NCI-H128 (cell line): ENCODE measurements at regions not wholly inside any gene's neighbourhood (a gene's known extent, or its start where the extent isn't known, plus 50 kb on each side); places are given as distances from the start of the nearest gene placed in this dataset.
"Not testable (repeated sequence)": the region's sequence is repeated elsewhere in the genome, so short reads cannot be mapped to it uniquely, and the experiment has no call there.

Experiments used
- DNase-seq: peaks from one replicate; lab custom pipeline; 2025; ENCODE audit not compliant: unreplicated experiment; lab: John Stamatoyannopoulos, UW

DNA sequence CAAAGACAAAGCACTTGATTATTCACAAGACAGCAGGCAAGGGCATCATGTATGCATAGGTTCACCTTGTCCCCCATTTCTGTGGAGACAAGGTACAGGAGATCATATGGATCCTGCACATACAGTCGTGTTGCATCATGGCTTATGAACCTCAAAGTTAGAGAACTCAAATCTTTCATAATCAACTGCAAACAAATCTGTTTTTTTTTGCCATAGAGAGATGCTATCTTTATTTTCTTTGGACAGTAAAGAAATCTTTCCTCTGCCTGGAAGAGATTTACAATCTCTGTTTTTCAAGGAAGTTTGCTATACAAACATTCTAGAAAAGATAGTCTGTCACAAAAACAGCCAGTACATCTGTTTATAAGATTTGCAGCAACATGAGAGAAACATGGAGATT lies 578.8 kb downstream of the ANKRD50 start:
- DNase-seq, result no peak

DNA sequence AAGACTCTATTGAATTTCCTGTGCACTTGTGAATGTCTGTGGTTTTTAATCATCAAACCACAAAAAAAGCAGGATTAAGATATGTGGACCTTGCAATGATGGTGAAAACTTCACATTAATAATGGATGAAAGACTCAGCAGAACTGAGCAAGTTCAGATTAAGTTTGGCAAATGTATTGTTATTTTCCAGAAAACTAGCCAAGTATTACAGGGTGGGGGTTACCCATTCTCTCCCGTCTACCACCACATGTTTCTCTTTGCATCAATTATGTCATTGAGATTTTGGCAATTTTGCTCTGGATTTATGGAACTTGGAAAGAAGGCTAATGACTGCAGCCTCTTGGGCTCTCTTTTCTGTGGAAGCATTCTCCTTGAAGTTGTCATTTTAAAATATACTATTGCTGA lies 577.1 kb downstream of the ANKRD50 start:
- DNase-seq, result no peak

DNA sequence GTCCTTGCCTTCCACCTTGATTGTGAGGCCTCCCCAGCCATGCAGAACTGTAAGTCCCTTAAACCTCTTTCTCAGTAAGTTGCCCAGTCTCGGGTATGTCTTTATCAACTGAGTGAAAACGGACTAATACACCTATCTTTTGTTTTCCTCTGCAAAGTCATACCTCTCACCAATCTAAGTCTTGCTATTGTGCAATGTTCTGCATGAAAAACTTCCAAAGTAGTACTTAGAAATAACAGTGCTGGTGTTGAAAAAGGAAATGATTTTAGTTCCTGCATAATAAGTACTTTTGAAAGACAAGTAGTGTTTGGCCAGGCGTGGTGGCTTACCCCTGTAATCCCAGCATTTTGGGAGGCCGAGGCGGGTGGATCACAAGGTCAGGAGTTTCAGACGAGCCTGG lies 573.5 kb downstream of the ANKRD50 start:
- no peak for DNase-seq

DNA sequence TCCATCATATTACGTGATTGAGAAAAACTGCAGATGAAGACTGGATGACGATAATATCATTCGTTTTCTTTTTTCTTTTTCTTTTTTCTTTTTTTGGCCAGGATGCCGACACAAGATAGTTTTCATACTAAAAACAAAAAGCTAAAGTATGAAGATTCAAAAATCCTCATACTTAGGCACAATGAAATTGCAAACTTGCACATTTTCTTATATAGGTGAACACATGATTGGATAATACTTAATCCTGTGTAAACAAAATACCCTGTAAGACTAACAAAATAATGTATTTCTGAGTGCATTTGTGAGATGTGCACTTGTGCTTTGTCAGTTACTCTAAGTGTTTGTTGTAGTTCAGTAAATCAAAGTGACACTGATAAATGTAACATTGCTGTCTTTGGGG lies 568.9 kb downstream of the ANKRD50 start:
- DNase-seq, result no peak

DNA sequence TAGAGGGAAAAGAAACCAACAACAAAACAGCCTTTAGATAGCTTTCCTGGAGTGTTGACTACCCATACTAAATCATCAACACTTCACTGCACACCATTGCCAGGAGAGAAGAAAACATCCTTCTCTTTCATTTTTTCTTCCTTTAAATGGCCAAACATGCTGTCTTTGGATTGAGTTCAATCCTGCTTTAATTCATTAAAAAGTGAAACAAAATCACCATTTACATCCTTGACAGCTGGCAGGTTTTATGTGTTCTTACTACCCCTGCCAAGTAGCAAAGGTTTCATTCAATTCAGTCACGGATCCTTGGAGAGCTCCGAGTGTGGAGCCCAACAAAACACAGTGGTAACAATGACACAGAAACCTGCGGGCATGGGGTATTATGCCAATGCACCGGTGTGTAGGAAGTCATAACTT lies 568.3 kb downstream of the ANKRD50 start:
- DNase-seq, result no peak

DNA sequence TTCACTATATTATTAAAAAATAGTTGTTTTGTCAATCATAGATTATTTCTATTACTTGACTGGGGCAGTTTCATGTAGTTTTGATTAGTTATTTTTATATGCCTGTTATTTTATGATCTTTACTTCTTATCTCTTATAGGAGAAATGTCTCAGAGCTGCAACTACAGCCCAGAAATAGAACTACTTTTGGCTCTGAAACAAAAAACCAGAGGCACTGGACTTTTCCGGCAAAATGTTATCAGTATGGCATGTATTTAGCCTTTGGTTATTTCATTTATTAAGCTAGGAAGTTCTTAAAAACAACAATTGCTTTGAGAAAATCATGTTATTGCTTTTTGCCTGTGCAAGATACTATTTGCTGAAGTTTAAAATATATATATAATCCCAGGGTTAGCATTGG lies 566.5 kb downstream of the ANKRD50 start:
- DNase-seq, result no peak

DNA sequence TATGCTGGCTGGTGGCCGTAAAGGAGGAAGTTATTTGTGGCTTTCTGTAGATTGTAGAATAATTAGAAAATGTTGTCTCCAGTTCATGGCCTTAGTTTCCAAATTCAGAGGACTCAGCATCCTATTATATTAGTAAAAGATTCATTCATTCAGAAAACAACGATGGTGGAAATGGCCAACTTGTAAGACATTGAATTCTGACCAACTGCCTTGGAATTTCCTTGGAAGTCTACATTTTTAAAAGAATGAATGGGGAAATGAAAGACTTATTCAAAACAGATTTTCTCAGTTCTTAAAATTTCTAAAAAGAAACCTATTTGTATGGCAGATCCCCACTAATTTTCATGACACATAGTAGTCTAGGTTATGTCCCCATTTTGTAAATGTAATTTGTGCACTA lies 561.5 kb downstream of the ANKRD50 start:
- DNase-seq, result no peak

DNA sequence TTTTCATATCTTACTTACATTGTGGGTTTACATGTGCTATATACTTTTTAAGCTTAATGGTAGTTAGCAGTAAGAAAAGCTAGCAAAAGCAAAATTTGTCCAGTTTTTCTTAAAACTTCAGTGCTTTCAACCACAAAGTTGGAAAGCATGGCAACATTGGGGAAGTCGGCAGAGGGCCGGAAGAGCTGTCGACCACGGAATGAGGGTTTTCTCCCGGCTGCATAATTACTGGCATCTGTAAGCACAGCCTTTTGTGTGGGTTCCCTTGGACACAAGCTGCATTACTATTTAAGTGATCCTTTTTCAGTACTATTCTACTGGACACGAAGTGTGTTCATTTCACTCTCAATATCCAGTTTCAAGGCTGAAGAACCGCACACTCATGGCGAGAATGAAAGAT lies 560.4 kb downstream of the ANKRD50 start:
- DNase-seq, result no peak

DNA sequence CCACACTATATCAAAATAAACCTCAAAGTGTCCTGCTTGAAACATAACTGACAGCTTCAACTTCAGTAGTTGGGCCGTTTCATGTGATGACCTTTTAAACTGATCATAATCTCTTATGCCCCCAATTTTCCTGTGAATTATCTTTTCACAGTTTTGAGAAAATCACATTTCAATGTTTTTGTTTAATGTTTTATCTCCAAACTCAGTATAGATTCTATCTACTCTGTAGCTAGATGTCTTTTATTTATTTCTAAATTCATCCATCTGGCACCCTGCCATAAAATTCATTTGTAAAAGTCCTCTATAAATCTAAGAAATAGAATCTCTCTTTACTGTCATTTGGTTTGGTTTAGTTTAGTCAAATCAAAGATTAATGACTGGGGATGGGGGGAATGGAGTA lies 557.3 kb downstream of the ANKRD50 start:
- no peak for DNase-seq

DNA sequence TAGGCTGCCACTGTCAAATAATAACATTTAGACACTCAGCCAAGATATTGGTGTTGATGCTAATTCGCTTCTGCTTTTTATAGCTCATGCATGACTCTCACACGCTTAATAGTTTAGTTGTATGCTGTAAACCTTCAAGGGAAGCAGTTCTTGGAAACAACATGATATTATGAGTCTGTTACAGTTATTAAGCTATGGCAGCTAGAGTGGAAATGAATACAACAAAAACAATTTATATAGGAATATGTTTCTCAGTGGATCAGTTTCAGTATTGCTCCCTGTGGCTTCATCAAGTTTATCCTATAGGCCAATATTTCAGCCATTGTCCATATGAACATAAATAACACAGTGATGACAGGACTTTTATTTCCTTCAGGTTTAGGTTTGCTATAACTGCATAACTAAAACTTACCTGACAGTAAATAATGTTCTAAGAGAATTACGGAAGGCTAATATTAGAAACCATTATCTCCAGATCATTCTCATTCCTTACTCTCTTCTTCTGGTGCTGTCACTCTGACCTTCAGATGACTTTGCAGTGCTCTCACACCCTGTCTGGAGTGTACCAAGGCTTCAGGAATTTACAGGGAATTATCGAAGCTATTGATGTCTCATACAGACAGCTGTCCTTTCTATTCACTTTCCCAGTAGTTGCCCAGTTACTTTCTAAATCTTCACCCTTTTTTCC lies 555.0 kb downstream of the ANKRD50 start:
- DNase-seq, result no peak

DNA sequence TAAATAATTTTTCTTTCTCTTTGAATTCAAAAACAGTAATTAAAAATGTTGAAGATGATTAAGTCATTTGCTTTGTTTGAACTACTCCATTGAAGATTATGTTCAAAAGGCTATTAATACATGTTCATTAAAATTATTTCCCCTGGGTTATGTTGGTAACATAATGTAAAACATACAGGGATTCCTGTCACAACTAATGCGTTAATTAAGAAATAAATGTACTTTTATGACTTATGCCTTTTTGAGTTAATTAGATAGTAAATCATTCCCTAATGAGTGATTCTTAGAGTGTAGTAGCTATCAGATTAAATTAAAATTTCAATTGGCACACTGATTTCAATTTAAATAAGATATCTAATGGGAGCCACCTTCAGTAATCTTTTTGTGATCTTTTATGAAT lies 549.1 kb downstream of the ANKRD50 start:
- no peak for DNase-seq

DNA sequence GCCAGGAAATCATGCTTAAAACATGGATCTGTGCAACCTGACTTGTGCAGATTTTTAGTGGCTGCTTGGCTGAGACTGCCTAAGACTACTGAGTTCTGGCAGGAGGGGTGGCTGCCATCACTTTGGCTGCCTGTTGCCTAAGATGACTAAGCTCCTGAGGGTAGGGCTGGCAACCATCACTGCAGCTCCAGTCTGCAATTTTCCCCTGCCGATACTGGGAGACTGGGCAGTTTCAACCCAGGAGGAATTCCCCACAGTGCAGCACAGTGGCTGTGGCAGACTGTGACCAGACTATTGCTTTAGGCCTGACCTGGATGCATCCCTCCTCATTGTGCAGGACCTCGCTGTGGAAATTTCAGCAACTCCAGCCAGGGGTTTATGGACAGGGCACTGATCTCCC lies 544.9 kb downstream of the ANKRD50 start:
- no peak for DNase-seq

DNA sequence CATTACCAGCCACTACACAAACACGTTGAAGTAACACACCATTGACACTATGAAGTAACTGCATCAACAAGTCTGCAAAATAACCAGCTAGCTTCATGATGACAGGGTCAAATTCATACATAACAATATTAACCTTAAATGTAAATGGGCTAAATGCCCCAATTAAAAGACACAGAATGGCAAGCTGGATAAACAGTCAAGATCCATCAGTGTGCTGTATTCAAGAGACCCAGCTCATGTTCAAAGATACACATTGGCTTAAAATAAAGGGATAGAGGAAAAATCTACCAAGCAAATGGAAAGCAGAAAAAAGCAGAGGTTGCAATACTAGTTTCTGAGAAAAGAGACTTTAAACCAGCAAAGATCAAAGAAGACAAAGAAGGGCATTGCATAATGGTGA lies 543.0 kb downstream of the ANKRD50 start:
- not testable (repeated sequence) for DNase-seq

DNA sequence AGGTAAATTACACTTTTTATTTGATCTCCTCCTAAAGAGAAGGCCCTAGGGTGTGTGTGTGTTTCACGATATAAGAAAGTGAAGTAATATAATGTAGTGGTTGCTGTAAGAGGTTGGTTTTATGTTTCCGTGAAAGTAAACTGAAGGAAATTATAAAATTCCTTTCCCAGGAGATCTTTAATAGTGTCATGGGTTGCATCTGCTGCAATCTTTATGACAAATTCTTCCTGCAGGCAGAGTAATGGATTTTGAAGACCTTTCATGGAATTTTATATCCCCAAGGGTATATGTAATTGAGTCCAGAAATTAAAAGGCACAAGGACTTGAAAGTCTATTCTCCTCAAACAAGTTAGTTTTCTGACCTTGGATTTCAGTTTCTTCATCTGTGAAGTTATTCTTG lies 538.6 kb downstream of the ANKRD50 start:
- no peak for DNase-seq

DNA sequence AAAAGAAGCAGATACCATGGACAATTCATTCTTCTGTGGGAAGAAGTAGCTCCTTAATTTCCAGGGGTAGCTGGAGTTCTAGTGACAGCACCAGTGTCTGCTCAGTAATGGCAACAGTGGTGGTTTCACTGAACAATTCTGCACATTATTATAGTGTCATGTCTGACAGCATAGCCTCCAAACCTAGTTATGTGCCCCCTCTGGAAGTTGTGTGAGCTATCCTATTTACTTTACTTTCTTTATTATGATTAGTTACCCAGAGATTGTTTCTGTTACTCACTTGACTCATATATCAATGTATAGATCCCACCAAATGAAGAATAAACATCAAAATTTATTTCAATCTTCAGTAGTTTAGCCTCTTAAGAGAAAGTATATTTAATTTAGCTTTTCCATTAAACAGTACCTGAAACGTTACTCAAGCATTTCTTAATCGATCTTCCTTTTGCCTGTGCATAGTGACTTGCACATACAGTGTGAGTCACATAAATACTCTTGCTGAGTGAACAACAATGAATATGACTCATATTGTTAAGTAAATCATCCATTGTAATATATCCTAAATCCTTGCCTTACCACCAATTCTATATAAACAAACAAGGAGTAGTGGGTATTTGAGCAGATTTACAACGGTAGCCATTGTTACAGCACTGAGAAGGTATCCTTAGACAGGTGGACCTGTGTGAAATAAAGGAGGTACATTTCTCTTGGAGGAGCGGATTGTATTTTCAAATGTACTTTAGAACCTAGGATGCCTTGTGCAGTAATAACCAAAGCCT lies 534.7 kb downstream of the ANKRD50 start:
- no peak for DNase-seq

DNA sequence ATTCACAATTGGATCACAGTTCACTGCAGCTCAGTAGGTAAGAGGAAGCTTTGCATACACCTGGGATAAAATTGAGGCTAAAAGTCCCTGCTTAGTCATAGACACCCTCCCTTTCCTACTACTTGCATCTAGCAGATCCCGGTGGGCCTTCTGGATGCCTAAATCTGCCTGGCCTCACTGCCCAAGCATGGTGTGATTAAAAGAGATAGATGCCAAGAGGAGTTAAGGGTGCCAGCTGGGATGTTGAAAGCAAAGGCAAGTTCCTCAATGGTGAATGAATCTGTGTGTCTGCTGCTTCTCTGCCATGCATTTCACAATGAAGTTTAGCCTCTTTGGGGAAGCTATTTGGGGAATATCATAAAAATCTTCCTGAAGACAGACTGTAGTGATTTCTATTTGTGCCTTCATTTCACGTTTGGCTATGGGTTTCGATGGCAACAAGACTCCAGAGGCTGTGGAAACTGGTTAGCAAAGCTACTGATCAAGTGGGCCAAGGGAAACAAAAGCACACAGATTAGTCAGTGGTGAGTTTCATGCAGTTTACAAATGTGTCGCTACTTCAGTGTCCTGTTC lies 534.0 kb downstream of the ANKRD50 start:
- DNase-seq, result no peak

DNA sequence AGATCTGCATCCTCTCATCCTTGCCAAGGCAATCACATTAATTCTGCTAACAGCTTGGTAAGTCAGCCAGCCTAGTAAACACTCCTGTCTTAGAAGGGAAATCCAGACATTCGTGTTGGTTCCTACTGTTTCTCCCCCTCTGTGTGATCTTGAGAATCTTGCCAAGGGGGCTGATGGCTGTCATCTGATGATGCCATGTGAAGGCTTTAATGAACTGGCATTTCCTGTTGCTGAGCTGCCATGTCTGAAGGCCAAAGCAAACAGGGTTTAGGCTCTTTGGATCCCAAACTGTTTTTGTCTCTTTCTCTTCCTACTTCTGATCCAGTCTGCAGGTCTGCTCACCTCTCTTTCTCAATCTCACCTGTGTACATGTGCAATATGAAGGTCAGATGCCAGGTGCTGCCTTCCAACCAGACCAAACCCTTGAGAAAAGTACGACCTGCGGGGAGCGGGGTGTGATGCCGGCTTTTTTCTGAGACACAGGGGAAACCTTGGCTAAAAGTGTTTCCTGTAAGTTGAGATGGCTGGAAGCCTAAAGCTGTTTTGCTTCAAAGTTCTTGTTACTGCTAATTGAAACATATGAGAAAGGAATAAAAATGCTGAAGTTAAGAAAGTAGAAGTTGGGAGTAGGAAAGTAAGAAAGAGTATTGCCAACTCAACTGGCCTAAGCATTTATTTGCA lies 532.9 kb downstream of the ANKRD50 start:
- DNase-seq, result no peak

DNA sequence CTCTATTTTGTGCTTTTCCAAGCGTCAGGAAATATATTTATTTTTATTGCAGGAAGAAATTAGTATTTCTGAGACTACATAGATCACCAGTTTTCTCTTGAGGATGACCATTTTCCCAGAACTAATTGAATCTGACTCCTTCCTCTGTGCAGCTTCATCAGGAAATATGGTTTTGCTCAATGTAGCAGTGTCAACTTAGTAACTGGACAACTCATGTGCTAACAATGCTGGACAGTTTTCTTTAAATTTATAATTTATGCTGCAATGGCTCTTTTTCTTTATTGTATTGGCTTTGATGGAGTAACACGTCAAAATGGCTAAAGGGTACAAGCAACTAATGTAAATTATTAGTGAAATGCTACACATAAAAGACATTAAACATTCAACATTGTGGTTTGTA lies 531.5 kb downstream of the ANKRD50 start:
- DNase-seq, result no peak

DNA sequence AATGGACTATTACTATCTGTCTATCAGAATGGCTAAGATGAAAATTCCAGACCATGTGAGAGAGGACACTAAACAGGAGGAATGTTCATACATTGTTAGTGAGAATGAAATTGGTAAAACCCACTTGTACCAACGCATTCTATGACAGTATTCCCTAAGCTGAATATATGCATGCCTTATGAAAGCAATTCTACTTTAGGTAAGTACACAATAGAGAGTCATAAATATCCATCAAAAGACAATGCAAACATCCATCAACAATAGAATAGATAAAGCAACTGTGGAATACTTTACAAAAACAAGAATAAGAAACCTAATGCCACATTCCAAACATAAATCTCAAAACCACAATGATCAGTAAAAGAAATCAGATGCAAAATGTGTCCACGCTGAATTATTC lies 529.3 kb downstream of the ANKRD50 start:
- no peak for DNase-seq

DNA sequence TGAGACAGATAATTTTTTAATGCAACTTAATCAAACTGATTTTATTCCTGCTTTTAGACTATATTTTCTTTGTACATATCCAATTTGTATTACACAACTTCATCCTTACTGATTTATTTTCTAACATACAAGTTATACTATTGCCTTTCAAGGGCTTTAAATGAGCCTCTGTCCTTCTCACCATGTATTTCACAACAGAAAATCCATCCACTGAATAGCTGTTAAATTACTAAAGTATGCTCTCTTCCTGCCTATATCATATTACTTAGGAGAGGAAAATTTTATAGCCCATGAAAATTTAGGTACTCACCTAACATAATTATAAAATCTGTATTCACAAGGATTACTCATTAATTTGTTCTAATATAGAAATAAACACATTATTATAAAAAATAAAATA lies 528.6 kb downstream of the ANKRD50 start:
- no peak for DNase-seq

DNA sequence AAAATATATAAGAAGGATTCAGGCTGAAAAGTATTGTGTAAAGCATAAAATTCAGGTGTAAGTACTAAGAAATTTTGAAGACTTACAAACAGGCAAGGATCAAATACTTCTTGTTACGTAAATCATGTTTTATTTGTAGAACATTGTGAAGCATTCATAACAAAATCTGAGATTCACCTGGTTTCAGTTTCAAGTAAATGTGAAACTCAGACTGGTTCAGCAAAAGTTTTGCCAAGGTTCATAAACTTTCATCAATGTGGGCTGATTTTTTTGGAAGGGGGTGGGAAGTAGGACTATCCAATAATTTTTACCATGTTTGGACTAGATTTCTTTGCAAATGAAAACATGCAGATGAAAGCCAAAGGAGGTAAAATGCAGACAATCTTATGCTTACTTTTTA lies 527.7 kb downstream of the ANKRD50 start:
- DNase-seq, result no peak

DNA sequence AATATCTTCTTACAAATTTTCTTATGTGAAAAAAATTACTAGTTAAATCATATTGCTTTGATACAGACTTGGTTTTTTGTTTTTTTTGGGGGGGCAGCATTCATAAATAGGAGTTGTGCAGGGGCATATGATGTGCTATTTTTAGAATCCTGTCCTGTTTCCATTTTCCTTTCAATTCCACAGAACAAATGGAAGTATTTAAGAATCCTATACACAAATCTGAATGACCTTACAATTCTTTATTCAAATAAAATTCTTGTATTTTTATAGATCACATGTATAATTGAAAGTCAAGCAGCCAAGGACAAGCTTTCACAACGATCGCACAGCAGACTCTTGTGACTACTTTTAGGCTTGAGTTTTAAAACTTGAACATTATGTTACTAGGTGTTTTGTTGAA lies 523.9 kb downstream of the ANKRD50 start:
- DNase-seq, result no peak
